ENCODE measurements at regions not wholly inside any gene's neighbourhood (a gene's known extent, or its start where the extent isn't known, plus 50 kb on each side); places are given as distances from the start of the nearest gene placed in this dataset.

- TF ChIP-seq POLR2A (IDR thresholded peaks at IDR 0.05): no peak
- no peak for TF ChIP-seq EP300 (IDR thresholded peaks at IDR 0.05)
- TF ChIP-seq POLR2AphosphoS5 (IDR thresholded peaks at IDR 0.05): no peak
- TF ChIP-seq CTCF (IDR thresholded peaks at IDR 0.05): no peak
- WGBS, 2 donors: 68 to 70% methylated on average over 4 of the region's 4 CpGs
- H3K36me3 ChIP-seq: no peaks in the 10 kb centered on the region
- H3K27me3 ChIP-seq: no peaks in the 10 kb centered on the region
- H3K4me3 ChIP-seq: no peak overlapping the region
- no peaks in the 10 kb centered on the region for H3K4me1 ChIP-seq
- intact Hi-C loops (cut with DNase I): no loop called here
- DNase-seq: no peak
- no peaks in the 10 kb centered on the region for H3K9me3 ChIP-seq
- H3K27ac ChIP-seq: no peak overlapping the region
Measured at GRCh38 chr7:144975882-144976281, 140.0 kb upstream of the TPK1 start.

GRCh38 chr7:144969787-144970186 is 133.9 kb upstream of the TPK1 start:
- WGBS, 2 donors: 37 to 52% methylated on average over 3 of the region's 3 CpGs
- Histone ChIP-seq H3K4me1 (no peaks in the 10 kb centered on the region), H3K4me3 (no peak overlapping the region), H3K36me3 (no peaks in the 10 kb centered on the region), H3K27ac (no peak overlapping the region), H3K27me3 (no peaks in the 10 kb centered on the region), H3K9me3 (no peaks in the 10 kb centered on the region)
- no peak for DNase-seq
- intact Hi-C loops (cut with DNase I): no loop called here
- TF ChIP-seq CTCF (IDR thresholded peaks at IDR 0.05) (no peak), POLR2A (IDR thresholded peaks at IDR 0.05) (no peak), POLR2AphosphoS5 (IDR thresholded peaks at IDR 0.05) (no peak), EP300 (IDR thresholded peaks at IDR 0.05) (no peak)

- no peaks in the 10 kb centered on the region for H3K4me1 ChIP-seq
- no peaks in the 10 kb centered on the region for H3K9me3 ChIP-seq
- no peaks in the 10 kb centered on the region for H3K27me3 ChIP-seq
- no peak overlapping the region for H3K4me3 ChIP-seq
- no peaks in the 10 kb centered on the region for H3K36me3 ChIP-seq
- intact Hi-C loops (cut with DNase I): no loop called here
- no peak overlapping the region for H3K27ac ChIP-seq
- DNase-seq: no peak
- 83 to 85% methylated on average over 3 of the region's 3 CpGs for WGBS, 2 donors
- TF ChIP-seq EP300 (IDR thresholded peaks at IDR 0.05): no peak
- TF ChIP-seq CTCF (IDR thresholded peaks at IDR 0.05): no peak
- no peak for TF ChIP-seq POLR2A (IDR thresholded peaks at IDR 0.05)
- no peak for TF ChIP-seq POLR2AphosphoS5 (IDR thresholded peaks at IDR 0.05)
Measured at GRCh38 chr7:144960763-144961162, 124.9 kb upstream of the TPK1 start.

- TF ChIP-seq POLR2AphosphoS5 (IDR thresholded peaks at IDR 0.05): no peak
- no peak for TF ChIP-seq POLR2A (IDR thresholded peaks at IDR 0.05)
- no peak for TF ChIP-seq EP300 (IDR thresholded peaks at IDR 0.05)
- TF ChIP-seq CTCF (IDR thresholded peaks at IDR 0.05): no peak
- no peaks in the 10 kb centered on the region for H3K36me3 ChIP-seq
- intact Hi-C loops (cut with DNase I): no loop called here
- WGBS, 2 donors: 74 to 86% methylated on average over 2 of the region's 2 CpGs
- no peaks in the 10 kb centered on the region for H3K27me3 ChIP-seq
- no peak overlapping the region for H3K27ac ChIP-seq
- no peak for DNase-seq
- no peaks in the 10 kb centered on the region for H3K9me3 ChIP-seq
- no peak overlapping the region for H3K4me3 ChIP-seq
- no peaks in the 10 kb centered on the region for H3K4me1 ChIP-seq
Measured at GRCh38 chr7:144957998-144958397, 122.1 kb upstream of the TPK1 start.

GRCh38 chr7:144955422-144955821 is 119.6 kb upstream of the TPK1 start:
- intact Hi-C loops (cut with DNase I): no loop called here
- no peaks in the 10 kb centered on the region for H3K4me1 ChIP-seq
- H3K27ac ChIP-seq: no peak overlapping the region
- H3K4me3 ChIP-seq: no peak overlapping the region
- no peaks in the 10 kb centered on the region for H3K36me3 ChIP-seq
- no peak for TF ChIP-seq POLR2A (IDR thresholded peaks at IDR 0.05)
- TF ChIP-seq CTCF (IDR thresholded peaks at IDR 0.05): no peak
- TF ChIP-seq EP300 (IDR thresholded peaks at IDR 0.05): no peak
- TF ChIP-seq POLR2AphosphoS5 (IDR thresholded peaks at IDR 0.05): no peak
- no peaks in the 10 kb centered on the region for H3K9me3 ChIP-seq
- no peaks in the 10 kb centered on the region for H3K27me3 ChIP-seq
- WGBS, 2 donors: 88 to 93% methylated on average over 1 of the region's 1 CpG
- no peak for DNase-seq

Measured in sigmoid colon (tissue), 6 donors.